GM21447 (cell line): ENCODE measurements at regions not wholly inside any gene's neighbourhood (a gene's known extent, or its start where the extent isn't known, plus 50 kb on each side); places are given as distances from the start of the nearest gene placed in this dataset.
A peak's percentile ranks its signal among the peaks of the same experiment; 100 is the strongest.

Experiments used
- ATAC-seq: cut with Tn5 transposase; IDR thresholded peaks from one replicate; pipeline ENCODE4 v1.9.1; 2021; ENCODE audit not compliant: unreplicated experiment

DNA sequence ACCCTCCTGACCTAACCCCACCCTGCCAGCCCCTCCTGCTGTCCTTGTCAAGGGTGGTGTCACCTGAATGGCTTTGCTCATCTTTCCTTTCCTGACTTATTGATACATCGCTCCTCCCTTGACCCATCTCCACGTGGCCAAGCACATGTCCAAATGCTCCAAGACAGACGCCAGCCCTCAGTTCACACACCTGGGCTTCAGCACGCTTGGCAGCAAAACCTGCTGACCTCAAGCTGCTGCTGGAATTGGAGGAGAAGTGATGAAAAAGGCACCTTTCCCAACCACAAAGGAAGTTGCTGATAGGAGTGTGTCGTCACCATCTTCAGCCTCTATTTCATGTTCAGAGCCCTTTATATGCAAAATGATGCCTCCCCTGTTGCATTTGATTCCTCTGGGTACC lies 141.3 kb downstream of the TLE3 start:
- ATAC-seq, result no peak

DNA sequence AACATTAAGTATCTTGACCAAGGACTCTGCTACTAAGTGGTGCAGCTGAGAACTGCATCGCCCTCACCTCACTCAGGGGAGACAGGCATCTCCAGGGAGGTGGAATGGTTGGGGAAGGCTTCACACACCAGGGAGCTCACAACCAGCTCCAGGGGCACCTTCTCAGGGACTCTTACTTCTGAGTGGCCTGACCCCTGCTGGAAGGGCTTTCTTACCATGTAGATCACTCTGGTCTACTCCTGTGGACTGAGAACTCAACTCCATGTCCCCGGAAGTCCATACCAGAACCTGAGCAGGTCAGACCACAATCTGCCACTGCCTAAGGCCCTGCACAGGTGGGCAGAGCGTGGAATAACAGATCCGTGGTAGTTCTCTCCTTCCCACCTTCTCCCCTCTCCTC lies 140.5 kb downstream of the TLE3 start:
- no peak for ATAC-seq

DNA sequence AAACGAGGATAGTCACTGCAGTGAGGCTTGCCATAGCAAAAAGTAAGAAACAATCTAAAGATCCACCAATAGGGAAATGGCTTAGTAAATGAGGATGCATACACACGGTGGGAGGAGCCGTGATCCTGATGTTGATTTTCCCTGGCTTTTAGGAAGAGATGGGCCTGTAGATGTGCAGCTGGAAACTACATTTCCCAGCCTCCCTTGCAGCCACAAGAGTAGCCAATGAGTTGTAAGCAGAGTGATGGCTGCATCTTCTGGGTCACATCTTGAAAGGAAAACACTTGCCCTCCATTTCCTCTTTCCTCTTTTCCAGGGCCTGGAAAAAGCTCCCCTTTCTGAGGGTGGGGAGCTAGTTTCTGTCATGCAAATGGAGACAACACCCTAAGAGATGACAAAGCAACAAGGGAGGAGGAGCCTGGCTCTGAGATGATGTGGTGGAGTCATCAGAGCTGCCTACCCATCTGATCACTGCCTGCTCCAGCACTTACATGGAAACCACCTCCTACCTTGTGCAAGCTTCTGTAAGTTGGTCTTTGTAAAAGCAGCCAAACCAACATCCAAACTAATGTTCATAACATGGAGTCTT lies 139.1 kb downstream of the TLE3 start:
- no peak for ATAC-seq

DNA sequence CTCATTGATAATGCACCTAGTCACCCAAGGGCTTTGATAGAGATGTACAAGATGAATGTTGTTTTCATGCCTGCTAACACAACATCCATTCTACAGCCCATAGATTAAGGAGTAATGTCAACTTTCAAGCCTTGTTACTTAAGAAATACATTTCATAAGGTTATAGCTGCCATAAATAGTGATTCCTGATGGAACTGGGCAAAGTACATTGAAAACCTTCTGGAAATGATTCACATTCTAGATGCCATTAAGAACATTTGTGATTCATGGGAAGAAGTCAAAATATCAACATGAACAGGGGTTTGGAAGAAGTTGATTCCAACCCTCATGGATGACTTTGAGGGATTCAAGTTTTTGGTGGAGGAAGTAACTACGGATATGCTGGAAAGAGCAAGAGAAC lies 135.2 kb downstream of the TLE3 start:
- no peak for ATAC-seq

DNA sequence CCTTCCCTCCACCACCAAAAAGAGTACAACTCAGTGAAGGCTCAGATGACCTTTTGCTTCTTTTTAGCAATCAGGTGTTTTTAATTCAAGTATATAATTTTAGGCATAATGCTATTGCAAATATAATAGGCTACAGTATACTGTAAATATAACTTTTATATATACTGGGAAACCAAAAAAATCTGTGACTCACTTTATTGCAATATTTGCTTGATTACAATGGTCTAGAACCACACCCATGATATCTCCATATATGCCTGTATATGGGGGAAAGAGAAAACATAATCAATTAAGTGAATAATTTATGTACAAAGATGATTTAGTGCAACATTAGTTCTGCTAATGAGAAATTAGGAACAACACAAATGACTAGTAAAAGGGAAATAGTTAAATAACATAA lies 134.3 kb downstream of the TLE3 start:
- ATAC-seq, result no peak

DNA sequence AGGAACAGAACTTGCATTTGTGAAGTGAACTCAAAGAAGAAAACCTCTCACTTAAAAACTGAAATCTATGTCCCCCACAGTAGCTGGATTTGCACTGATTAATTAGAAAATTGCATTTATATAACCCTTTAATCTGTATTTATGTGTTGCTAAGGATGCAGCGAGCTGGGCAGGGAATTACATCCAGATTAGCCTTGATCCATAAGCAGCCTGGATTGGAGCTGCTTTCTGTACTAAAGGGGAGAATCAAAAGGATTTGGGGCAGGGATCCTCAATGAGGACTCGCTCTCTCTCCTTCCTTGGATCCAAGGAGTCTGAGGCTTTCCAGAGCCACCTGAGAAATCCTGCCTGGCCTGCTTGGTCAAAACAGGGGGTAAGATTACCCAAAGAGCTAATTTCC lies 125.9 kb downstream of the TLE3 start:
- ATAC-seq, result no peak

DNA sequence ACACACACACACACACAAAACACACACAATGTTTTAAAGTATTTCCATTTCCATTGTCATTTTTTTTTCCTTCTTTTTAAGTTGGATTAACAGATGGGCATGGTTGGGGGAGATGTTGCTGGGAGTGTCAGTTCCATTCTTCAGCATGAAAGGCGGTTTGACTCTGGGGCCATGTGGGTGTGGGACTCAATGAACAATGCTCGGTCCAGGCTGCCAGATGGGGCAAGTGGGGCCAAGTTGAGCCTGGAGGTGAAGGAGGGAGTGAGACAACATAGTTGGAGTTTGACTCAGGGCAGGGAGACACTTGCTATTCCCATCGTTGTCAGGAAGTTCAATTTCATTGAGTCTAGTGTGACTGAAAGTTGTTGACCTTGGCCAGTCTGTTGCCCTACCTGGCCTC lies 125.3 kb downstream of the TLE3 start:
- ATAC-seq, result no peak

DNA sequence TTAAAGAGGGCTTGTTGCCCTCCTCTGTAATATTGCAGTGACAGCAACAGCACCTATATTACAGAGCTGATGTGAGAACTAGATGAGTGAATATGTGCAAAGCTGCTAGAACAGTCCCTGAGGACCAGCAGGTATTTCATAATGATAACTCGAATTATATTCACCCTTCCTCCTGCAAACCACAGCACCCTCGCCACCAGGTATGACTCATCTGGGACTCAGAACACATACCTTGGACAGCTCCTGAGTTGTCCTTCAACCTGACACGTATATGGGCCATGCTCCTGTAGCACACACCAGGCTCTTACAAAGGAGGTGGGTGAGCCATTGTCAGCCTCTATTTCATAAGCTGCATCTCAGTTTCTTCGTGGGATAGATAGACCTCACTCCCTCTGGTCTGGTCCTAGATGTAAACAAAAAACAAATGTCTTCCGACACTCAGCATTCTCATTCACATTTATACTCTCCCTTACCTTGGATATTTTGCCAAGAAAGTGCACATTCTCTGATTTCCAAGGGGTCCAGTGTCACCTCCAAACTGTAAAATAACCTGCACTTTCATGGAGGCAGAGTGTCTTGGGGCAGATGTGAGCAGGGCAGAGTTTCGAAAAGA lies 124.5 kb downstream of the TLE3 start:
- ATAC-seq, result no peak

DNA sequence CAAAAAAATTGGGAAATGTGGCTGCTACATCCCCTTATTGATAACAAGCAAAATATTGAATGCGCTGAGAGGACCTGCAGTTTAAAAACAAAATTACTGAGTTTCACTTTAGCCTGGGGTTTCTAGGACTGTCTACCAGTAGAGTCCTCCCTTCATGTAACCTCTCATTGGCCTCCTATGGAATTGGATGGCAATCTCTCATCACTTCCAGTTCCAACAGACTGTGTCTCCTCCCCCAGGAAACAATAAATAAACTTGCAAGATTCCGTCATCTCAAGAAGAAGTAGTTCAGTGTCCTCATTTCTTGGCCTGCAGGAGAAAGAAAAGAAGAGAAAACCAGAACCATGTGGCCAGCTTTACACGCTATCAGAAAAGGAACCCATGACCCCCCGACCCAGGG lies 123.8 kb downstream of the TLE3 start:
- no peak for ATAC-seq

DNA sequence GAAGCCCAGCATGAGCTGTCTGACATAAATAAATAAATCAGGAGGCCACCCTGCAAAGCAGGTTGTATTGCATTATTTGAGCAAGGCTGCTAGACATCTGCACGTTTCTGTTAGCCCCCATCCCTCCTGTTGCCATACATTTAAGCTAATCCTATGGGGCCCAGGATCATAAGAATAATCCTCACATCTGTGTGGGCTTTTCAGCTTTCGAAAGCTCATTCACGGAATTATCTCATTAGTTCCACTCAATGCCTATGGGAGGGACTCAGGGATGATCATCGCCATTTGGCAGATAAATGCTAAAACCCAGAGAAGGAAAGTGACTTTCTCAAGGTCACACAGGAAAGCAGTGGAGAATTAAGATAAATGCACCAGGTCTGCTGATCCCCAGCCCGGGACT lies 123.4 kb downstream of the TLE3 start:
- no peak for ATAC-seq

DNA sequence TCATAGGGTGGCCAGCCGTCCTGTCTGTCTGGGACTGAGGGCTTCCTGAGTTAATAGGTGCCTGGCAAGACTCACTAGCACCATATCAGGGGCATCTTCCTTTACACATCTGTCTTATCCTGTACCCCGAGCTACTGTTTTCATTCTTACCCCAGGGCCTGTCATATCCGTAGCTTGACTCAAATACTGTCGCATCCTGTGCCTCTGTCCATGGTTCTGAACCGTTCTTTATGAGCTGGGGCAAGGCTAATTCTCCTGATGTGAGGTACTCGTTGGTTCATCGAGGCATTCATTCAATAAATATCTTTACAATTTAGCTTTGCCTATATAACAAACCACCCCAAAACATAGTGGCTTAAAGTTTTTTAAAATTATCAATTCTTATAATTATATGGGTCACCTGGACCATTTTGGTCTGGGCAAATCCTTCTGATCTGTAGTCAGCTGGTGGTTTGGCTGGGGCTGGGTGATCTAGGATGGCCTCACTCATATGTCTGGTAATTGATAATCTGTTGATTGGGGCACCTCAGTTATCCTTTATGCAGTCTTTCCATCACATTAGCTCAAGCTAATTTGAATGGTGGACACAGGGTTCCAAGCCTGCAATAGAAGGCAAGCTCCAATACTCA lies 121.2 kb downstream of the TLE3 start:
- no peak for ATAC-seq

DNA sequence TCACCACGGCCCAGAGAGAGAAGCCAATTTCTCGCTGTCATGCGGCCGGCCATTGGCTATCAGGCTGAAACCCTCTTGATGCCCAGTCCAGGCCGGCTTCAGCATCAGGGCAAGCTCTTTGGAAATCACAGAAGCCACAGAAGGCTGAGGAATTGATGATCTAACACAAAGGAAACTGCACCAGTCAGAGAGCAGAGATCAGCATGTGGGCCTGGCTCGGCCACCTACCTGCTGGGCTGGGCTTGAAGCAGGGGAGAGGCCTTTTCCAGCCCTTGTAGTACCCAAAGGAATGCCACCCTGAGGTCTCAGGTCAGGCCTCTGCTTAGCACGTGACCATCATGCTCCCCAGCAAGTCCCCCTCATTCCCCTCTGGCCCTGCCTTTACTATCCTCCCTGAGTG lies 119.1 kb downstream of the TLE3 start:
- ATAC-seq, result no peak

DNA sequence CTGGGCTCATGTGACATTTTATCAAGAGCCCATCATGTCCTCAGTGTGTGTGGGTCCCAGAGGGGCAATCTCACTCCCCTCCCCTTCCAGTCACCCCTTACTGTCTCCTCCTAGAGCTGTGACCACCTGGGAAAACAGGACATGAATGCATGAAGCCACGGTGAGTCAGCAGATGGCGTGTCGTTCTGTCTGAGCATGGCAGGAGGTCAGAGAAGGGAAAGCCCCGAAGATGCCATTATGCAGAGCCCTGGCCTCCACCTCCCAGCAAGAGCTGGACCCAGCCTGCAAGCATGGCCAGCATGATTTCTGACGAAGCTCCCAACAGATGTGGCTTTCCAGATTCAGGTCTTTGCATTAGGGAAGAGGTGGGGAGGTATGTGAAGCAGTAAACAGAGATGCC lies 118.5 kb downstream of the TLE3 start:
- ATAC-seq, result peak; percentile 45

DNA sequence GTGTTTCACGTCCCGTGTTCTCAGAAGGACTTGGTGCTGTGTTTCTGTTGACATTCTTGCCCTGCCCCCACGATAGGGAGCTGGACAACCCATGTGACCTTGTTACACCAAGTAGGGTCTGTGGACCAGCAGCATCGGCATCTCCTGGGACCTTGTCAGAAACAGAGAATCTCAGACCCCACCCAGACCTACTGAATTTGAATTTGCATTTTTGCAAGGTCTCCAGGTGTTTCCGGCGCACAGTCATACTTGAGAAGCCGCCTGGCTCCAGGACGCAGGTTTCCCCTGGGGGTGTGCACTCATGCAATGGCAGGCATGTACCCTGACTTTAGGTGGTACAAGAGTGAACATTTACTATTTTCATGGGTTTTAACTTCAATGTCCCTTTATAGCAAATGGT lies 117.9 kb downstream of the TLE3 start:
- peak; percentile 81 for ATAC-seq

DNA sequence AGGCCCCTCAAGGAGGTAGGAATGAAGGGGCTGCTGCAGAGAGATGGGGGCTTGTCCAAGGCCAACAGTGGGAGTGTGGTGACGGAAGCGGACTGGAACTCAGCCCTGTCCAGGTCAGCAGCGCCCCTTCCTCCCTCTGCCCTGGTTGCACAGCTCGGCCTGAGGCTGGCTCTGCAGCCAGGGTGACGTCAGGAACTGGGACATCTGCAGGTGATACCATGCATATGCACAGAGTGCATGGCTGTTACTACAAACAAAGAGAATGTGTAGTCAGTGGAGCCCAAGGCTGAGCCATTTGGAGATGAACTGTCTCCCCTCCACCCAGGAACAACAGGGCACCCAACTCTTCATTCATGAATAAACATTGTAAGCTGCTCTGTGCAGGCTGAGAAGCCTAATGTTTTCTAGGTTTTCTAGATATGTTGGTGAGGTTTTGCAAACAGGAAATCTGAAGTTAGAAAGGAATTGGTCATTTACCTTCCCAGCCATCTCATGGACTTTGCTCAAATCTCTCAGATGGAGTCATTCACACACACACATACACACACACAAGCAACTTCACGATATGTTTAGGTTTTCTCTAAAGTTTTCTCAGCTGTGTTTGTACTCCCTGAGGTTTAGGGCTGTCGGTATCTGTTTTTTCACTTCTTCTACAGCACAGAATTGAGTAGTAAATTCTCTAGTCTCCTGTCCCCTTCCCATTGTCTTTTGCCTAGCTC lies 117.2 kb downstream of the TLE3 start:
- no peak for ATAC-seq

DNA sequence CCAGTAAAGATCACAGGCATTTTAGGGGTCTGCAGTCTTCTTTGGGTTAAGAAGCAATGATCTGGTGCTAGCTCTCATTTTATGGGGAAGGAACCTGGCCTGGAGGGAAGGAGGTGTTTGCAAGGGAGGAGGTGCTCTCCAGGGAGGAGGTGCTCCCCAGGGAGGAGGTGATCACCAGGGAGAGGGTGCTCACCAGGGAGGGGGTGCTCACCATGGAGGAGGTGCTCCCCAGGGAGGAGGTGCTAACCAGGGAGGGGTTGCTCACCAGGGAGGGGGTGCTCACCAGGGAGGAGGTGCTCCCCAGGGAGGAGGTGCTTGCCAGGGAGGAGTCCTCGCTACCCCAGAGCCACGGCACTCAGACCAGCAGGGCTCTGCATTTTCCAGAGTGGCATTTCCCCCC lies 115.7 kb downstream of the TLE3 start:
- no peak for ATAC-seq

DNA sequence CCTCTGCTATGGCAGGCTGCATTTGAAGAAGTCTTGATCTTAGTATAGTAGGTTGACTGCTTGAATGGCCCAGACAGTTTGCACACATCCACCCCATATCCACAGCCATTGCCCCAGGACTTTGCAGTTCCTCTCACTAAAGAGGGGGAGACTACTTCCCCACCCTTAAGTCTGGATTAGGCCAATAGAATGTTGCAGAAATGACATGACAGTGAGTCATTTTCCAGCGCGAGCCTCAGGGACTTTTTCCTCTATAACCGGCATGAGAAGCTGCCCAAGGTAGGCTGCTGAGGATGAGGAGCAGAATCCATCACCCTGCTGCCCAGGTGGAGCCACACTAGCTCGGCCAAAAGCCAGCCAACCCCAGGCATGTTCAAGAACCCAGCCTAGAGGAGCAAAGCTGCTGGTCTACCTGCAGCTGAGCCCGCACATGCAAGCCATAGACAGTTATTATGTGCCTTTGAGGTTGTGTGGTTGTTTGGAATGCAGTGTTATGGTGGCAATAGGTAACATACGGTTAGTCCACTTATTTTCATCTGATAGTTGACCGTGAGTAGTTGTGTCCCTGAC lies 113.9 kb downstream of the TLE3 start:
- ATAC-seq, result no peak

DNA sequence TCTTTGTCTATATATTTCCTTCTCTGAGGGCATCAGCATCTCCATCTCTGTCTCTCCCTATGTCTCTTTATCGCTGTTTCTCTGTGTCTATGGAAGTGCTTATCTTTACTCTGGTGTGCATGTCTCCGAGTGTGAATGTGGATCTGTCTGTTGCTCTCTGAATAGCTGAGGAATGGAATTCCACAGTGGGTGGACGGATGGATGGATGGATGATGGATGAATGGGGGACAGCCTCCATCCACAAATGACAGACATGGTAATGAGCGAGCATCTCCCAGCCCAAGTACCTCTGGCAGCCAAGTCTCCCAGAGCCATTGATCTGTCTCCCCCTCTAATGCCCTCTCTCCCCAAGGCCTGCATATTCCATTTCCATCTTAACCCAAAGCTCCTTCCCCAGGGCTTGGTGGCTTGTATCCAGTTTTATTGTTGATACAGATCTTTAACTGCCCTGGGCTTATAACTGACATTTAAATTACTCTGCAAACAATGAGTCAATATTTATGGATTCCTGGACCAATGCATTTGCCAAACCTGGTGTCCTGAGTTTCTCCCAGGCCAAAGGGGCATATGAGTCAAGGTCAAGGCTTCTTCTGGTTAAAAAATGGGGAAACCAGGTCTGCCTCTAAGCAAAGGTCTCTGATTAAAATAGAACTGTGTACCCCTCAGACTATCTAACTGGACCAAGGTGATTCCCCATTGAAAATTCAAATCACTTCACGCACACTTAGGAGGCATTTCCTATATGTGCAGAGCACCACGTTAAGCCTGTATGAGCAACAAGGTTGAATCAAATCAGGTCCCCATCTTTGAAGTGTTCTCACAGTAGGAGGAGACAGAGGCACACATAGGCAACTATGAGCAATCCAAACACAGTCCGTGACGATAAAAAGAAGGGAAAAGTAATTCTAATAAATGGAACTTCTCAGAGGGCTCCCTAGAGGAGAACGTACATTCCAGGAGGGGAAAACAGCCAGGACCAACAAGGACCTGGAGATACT lies 109.9 kb downstream of the TLE3 start:
- no peak for ATAC-seq

DNA sequence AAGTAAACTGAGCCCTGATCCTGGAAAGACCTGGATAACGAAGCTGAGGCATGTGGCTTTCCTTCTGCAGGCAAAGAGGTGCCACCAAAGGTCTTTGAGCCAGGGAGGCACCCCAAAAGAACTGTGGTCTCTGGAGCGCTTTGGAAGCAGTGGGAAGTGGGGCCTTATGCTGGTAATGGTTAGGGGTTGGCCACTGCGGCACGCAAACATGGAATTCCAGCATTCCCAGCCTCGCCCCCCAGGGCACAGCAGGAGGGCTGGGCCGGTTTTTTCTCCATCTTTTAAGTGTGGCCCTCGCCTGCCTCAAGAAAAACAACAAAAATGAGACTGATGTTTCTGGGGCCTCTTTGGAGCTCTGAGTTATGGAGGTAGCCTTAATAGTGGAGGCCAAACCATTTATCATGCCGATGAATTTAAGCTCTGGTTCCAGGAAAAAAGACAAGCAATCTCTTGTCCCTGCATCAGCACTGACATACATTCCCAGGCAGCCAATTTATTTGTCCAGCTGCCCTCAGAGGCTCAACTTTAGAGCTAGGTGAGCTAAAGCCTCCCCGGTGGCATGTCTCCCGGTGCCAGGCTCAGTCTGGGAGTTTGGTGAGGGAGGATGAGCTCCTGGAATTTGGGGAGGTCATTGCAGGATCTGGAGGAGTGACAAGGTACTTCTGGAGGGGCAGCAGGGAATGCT lies 109.0 kb downstream of the TLE3 start:
- no peak for ATAC-seq
